ENCODE measurements at regions not wholly inside any gene's neighbourhood (a gene's known extent, or its start where the extent isn't known, plus 50 kb on each side); places are given as distances from the start of the nearest gene placed in this dataset.

DNA sequence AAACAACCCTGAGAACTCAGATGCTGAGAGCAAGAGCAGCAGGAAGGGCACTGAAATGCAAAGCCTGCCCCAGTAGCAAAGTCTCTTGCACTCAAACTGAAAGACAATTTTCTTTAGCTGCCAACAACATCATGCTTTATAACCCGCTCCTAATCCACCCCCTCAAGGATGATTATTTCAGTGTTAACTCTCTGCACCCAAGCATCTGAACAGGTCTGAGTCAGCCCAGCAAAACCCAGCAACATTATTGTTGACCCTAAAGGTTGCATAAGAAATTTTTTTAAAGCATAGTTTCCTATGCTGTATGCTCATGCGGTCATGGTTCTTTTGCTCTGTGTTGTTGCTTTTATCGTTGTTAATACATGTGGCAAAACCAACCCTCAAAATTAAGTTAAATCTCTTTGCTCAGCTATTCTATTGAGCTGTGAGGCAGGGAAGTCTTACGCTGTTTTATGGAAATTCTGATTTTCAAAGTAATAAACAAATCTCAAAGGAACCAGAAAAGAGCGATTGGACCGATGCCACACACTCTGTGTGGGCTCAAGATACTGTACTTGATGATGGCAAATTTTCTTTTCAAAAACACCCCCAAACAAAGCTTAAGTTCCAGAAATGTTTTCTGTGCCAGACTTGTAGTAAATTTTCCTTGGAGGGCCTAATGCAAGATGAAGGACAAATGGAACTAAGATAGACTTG, 440.6 kb upstream of the MPDZ start:
- TF ChIP-seq FOXA1 (IDR thresholded peaks at IDR 0.05): no peak
- TF ChIP-seq BHLHE40 (IDR thresholded peaks at IDR 0.05; ENCODE audit: borderline replicate concordance): no peak
- TF ChIP-seq ZNF384 (IDR thresholded peaks at IDR 0.05): no peak
- no peak for TF ChIP-seq ARNT (IDR thresholded peaks at IDR 0.05)
- TF ChIP-seq CTBP1 (IDR thresholded peaks at IDR 0.05; ENCODE audit: borderline replicate concordance): no peak
- no peak for TF ChIP-seq TARDBP (IDR thresholded peaks at IDR 0.05)
- TF ChIP-seq HDGF (IDR thresholded peaks at IDR 0.05; ENCODE audit: borderline replicate concordance): no peak
- POLR2A ChIA-PET: no interaction called here
- no peak for DNase-seq (ENCODE audit: extremely low spot score)
- CTCF ChIA-PET: interaction anchor here (0.7 kb wide), 1 partner anchor 13 kb away, joined by 3 read pairs; no protein-coding TSS in a partner anchor

GRCh38 chr9:13719446-13719845, 440.0 kb upstream of the MPDZ start:
- DNase-seq (ENCODE audit: extremely low spot score): no peak
- ChIA-PET POLR2A (no interaction called here), CTCF (no interaction called here)
- no peak for TF ChIP-seq ZNF384 (IDR thresholded peaks at IDR 0.05)
- no peak for TF ChIP-seq BHLHE40 (IDR thresholded peaks at IDR 0.05; ENCODE audit: borderline replicate concordance)
- TF ChIP-seq TARDBP (IDR thresholded peaks at IDR 0.05): no peak
- TF ChIP-seq, protein P1, sequence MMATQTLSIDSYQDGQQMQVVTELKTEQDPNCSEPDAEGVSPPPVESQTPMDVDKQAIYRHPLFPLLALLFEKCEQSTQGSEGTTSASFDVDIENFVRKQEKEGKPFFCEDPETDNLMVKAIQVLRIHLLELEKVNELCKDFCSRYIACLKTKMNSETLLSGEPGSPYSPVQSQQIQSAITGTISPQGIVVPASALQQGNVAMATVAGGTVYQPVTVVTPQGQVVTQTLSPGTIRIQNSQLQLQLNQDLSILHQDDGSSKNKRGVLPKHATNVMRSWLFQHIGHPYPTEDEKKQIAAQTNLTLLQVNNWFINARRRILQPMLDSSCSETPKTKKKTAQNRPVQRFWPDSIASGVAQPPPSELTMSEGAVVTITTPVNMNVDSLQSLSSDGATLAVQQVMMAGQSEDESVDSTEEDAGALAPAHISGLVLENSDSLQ (IDR thresholded peaks at IDR 0.05): no peak

DNA sequence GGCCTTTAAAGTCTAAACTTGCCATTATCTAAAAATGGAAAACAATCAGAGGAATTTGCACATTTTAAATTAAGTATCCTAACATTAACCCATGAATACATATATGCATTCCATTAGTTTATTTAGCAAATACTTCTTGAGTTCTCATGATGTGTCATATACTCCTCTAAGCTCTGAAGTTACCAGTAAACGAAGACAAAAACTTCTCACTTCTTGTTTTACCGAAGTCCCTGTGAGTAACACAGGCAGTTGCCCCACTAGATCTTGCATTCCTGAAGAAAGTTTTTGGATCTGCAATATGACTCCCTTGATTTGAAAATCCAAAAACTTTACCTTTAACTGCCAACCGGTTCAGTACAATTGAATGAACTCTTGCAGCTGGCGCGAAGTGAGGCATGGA, 439.0 kb upstream of the MPDZ start:
- CTCF ChIA-PET: interaction anchor here (1.0 kb wide), 1 partner anchor 10 kb away, joined by 3 read pairs; no protein-coding TSS in a partner anchor
- TF ChIP-seq BHLHE40 (IDR thresholded peaks at IDR 0.05; ENCODE audit: borderline replicate concordance) (no peak), LEF1 (IDR thresholded peaks at IDR 0.05; ENCODE audit: borderline replicate concordance) (no peak), ARNT (IDR thresholded peaks at IDR 0.05) (no peak)
- no peak for DNase-seq (ENCODE audit: extremely low spot score)
- POLR2A ChIA-PET: no interaction called here

DNA sequence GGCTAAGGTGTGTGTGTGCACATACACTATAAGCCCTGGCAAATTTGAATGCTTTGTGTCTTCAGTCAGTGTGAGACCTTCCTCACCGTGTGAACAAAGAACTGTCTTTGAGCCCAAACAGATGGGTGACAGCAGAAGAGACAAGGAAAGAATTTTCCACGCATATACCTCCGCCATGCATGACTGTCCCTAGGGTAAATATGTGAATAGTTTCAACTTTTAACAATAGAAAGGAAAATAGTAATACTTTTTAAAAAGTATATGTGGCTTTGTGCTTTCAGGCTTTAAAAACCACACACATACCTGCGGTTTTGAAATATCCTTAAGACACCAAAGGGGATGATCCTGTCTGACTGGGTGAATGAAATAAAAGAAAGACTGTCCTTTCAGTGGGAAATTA, 438.6 kb upstream of the MPDZ start:
- TF ChIP-seq ELF4 (IDR thresholded peaks at IDR 0.05) (no peak), FOXK2 (IDR thresholded peaks at IDR 0.05) (no peak), HDGF (IDR thresholded peaks at IDR 0.05; ENCODE audit: borderline replicate concordance) (no peak), ZNF384 (IDR thresholded peaks at IDR 0.05) (no peak), BHLHE40 (IDR thresholded peaks at IDR 0.05; ENCODE audit: borderline replicate concordance) (no peak), NFRKB (IDR thresholded peaks at IDR 0.05) (no peak), TARDBP (IDR thresholded peaks at IDR 0.05) (no peak), L3MBTL2 (conservative IDR thresholded peaks at IDR 0.05) (no peak), FOXM1 (IDR thresholded peaks at IDR 0.05; ENCODE audit: borderline replicate concordance) (no peak), CTBP1 (IDR thresholded peaks at IDR 0.05; ENCODE audit: borderline replicate concordance) (no peak)
- no peak for DNase-seq (ENCODE audit: extremely low spot score)
- POLR2A ChIA-PET: no interaction called here
- CTCF ChIA-PET: interaction anchor here (1.0 kb wide), 1 partner anchor 10 kb away, joined by 3 read pairs; no protein-coding TSS in a partner anchor

GRCh38 chr9:13717322-13718054, 438.0 kb upstream of the MPDZ start:
- ChIA-PET CTCF (no interaction called here), POLR2A (no interaction called here)
- no peak for DNase-seq (ENCODE audit: extremely low spot score)
- TF ChIP-seq ELF4 (IDR thresholded peaks at IDR 0.05) (no peak), FOXA1 (IDR thresholded peaks at IDR 0.05) (no peak), ZNF384 (IDR thresholded peaks at IDR 0.05) (no peak), FOXM1 (IDR thresholded peaks at IDR 0.05; ENCODE audit: borderline replicate concordance) (no peak), TARDBP (IDR thresholded peaks at IDR 0.05) (no peak)

GRCh38 chr9:13716601-13717321, 437.3 kb upstream of the MPDZ start:
- TF ChIP-seq FOXM1 (IDR thresholded peaks at IDR 0.05; ENCODE audit: borderline replicate concordance) (no peak), L3MBTL2 (conservative IDR thresholded peaks at IDR 0.05) (no peak), LEF1 (IDR thresholded peaks at IDR 0.05; ENCODE audit: borderline replicate concordance) (no peak), HDGF (IDR thresholded peaks at IDR 0.05; ENCODE audit: borderline replicate concordance) (no peak), FOXA1 (IDR thresholded peaks at IDR 0.05) (no peak), FOXK2 (IDR thresholded peaks at IDR 0.05) (no peak), ARNT (IDR thresholded peaks at IDR 0.05) (no peak), CTBP1 (IDR thresholded peaks at IDR 0.05; ENCODE audit: borderline replicate concordance) (no peak), NFRKB (IDR thresholded peaks at IDR 0.05) (no peak), SUZ12 (IDR thresholded peaks at IDR 0.05) (no peak), TARDBP (IDR thresholded peaks at IDR 0.05) (no peak), ELF4 (IDR thresholded peaks at IDR 0.05) (no peak), SP1 (IDR thresholded peaks at IDR 0.05) (no peak), ZNF384 (IDR thresholded peaks at IDR 0.05) (no peak), BHLHE40 (IDR thresholded peaks at IDR 0.05; ENCODE audit: borderline replicate concordance) (no peak)
- TF ChIP-seq, protein P1 (IDR thresholded peaks at IDR 0.05): no peak
- CTCF ChIA-PET: no interaction called here
- POLR2A ChIA-PET: interaction anchor here (0.5 kb wide), 1 partner anchor 41 kb away, joined by 4 read pairs; no protein-coding TSS in a partner anchor
- DNase-seq (ENCODE audit: extremely low spot score): no peak

Measured in HEK293T (cell line).